Osteocyte (in vitro differentiated cells): ENCODE measurements at regions not wholly inside any gene's neighbourhood (a gene's known extent, or its start where the extent isn't known, plus 50 kb on each side); places are given as distances from the start of the nearest gene placed in this dataset.
A peak's percentile ranks its signal among the peaks of the same experiment; 100 is the strongest.

Experiments
- DNase-seq: peaks from one replicate; pipeline ENCODE4 v3.0.0; 2021; ENCODE audit warnings: mixed read lengths; ENCODE audit not compliant: unreplicated experiment; ENCODE audit errors: extremely low spot score
- H3K27ac Mint-ChIP-seq: one replicate; pipeline ENCODE4 v1.8.0; 2021; ENCODE audit warnings: mild to moderate bottlenecking, mixed read lengths; ENCODE audit not compliant: unreplicated experiment
- H3K27me3 Mint-ChIP-seq: one replicate; pipeline ENCODE4 v1.8.0; 2021; ENCODE audit warnings: mixed read lengths; ENCODE audit not compliant: unreplicated experiment
- H3K36me3 Mint-ChIP-seq: one replicate; pipeline ENCODE4 v1.8.0; 2021; ENCODE audit warnings: mixed read lengths; ENCODE audit not compliant: unreplicated experiment
- H3K4me1 Mint-ChIP-seq: one replicate; pipeline ENCODE4 v1.8.0; 2021; ENCODE audit warnings: mixed read lengths; ENCODE audit not compliant: unreplicated experiment
- H3K4me3 Mint-ChIP-seq: one replicate; pipeline ENCODE4 v1.8.0; 2021; ENCODE audit warnings: mild to moderate bottlenecking, moderate library complexity, mixed read lengths; ENCODE audit not compliant: unreplicated experiment
- H3K9me3 Mint-ChIP-seq: one replicate; pipeline ENCODE4 v1.8.0; 2021; ENCODE audit warnings: mixed read lengths; ENCODE audit not compliant: unreplicated experiment
- CTCF ChIP-seq: fragments of 200-600 bp; sonication (generic); IDR thresholded peaks from 2 replicates; pipeline ENCODE4 v1.5.0; 2021; ENCODE audit warnings: antibody characterized with exemption, mild to moderate bottlenecking, moderate library complexity

GRCh38 chr7:364536-364935 lies 74.6 kb downstream of the FOXL3 start:
- no peak for DNase-seq
- H3K9me3 Mint-ChIP-seq = no peaks in the 10 kb centered on the region
- no peaks in the 10 kb centered on the region for H3K36me3 Mint-ChIP-seq

DNA sequence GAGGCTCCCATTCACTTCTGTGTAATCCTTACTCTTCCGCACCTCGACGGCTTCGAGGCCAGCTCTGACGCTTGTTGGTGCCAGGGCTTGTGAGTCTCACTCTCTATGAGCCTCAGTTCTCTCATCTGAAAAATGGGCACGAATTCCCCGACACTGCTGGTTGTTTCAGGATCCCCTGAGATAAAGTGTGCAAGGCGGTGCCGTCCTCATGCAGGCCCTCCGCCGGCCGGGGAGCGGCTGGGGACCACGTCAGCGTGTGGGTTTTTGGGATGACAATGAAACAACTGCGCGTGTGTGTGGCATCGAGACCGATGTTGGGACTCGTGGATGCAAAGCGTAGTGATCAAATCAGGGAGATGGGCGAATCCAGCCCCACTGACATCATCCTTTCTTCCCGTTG lies 75.6 kb downstream of the FOXL3 start:
- Mint-ChIP-seq H3K4me1 (peaks cover 33% of the 10 kb centered on the region), H3K4me3 (peak overlapping the region; percentile 37), H3K27me3 (peaks cover 4% of the 10 kb centered on the region), H3K9me3 (no peaks in the 10 kb centered on the region), H3K27ac (peak overlapping the region; percentile 93), H3K36me3 (no peaks in the 10 kb centered on the region)
- DNase-seq = no peak
- TF ChIP-seq CTCF = no peak

More at GRCh38 chr7:364536-364935, 74.6 kb downstream of the FOXL3 start:
- no peak overlapping the region for H3K27ac Mint-ChIP-seq
- no peak overlapping the region for H3K4me3 Mint-ChIP-seq
- H3K27me3 Mint-ChIP-seq = peaks cover 4% of the 10 kb centered on the region
- no peak for TF ChIP-seq CTCF
- peaks cover 33% of the 10 kb centered on the region for H3K4me1 Mint-ChIP-seq

DNA sequence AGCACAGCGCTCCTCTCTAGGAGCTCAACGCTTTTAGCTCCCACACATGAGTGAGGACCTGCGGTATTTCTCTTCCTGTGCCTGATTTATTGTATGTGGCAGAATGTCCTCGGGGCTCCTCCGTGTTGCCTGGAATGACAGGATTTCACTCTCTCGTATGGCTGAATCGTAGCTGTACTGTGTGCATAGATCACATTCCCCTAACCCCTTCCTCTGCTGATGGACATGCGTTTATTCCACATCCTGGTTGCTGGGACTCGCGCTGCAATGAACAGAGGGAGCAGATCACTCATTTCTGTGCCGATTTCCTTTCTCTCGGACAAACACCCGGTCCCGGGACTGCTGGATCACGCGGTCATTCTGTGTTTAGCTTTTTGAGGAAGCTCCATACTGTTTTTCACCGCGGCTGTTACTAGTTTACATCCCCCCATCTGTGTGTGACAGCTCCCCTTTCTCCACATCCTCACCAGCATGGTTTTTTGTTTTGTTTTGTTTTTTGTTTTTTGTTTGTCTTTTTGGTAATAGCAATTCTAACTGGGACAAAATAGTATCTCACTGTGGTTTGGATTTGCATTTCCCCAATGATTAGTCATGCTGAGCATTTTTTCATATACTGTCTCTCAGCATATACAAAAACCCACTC lies 76.3 kb downstream of the FOXL3 start:
- no peaks in the 10 kb centered on the region for H3K36me3 Mint-ChIP-seq
- peaks cover 4% of the 10 kb centered on the region for H3K27me3 Mint-ChIP-seq
- TF ChIP-seq CTCF = no peak
- peaks cover 33% of the 10 kb centered on the region for H3K4me1 Mint-ChIP-seq
- peak overlapping the region; percentile 37 for H3K4me3 Mint-ChIP-seq
- H3K9me3 Mint-ChIP-seq = no peaks in the 10 kb centered on the region
- peak overlapping the region; percentile 93 for H3K27ac Mint-ChIP-seq
- no peak for DNase-seq

DNA sequence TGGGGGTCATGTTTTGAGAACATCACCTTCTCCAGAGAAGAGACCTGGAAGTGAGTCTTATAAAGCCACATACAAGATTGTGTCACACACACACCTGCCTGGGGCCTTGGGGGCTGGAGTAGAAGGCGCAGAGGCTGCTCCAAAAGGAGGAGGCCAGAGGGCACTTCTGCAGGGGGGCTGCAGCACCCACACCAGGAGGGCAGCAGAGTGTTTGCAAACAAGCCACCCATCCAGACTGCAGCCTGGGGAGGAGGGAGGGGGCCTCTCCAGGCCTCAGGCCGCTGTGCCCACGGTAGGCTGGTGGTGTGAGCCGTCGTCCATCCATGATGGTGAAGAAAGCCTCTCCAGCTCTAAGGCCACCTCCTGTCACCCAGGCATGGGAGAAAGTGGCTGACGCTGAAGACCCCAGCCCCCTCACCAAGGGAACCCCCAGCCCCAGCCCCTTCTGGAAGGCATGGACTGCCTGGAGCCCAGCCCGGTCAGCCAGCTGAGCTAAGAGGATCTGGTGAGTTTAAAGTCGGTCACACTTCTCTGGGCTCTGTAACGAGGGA lies 77.5 kb downstream of the FOXL3 start:
- Mint-ChIP-seq H3K27me3 (no peaks in the 10 kb centered on the region), H3K4me3 (no peak overlapping the region), H3K4me1 (peaks cover 25% of the 10 kb centered on the region), H3K36me3 (no peaks in the 10 kb centered on the region), H3K27ac (peak overlapping the region; percentile 93), H3K9me3 (no peaks in the 10 kb centered on the region)
- no peak for DNase-seq
- no peak for TF ChIP-seq CTCF

- no peaks in the 10 kb centered on the region for H3K9me3 Mint-ChIP-seq
- H3K36me3 Mint-ChIP-seq = no peaks in the 10 kb centered on the region
- no peak for TF ChIP-seq CTCF
- no peak overlapping the region for H3K4me3 Mint-ChIP-seq
- no peaks in the 10 kb centered on the region for H3K27me3 Mint-ChIP-seq
- peaks cover 23% of the 10 kb centered on the region for H3K4me1 Mint-ChIP-seq
- H3K27ac Mint-ChIP-seq = no peak overlapping the region
- no peak for DNase-seq
Observed at GRCh38 chr7:368651-369475, 78.9 kb downstream of the FOXL3 start.
